GM11168 (cell line): ENCODE measurements at regions not wholly inside any gene's neighbourhood (a gene's known extent, or its start where the extent isn't known, plus 50 kb on each side); places are given as distances from the start of the nearest gene placed in this dataset.

ENCODE experiments used
- in situ Hi-C: fragments of 300-500 bp; cut with MboI; formaldehyde crosslinking; loops from one replicate; pipeline ENCODE4 v1.12.0; 2022; ENCODE audit warnings: low sequenced_read_pairs; ENCODE audit not compliant: unreplicated experiment

- in situ Hi-C loops, result no loop called here
Observed at GRCh38 chr3:98978068-98978811, 76.7 kb upstream of the DCBLD2 start.

- in situ Hi-C loops, result no loop called here
Observed at GRCh38 chr3:98977520-98977919, 76.0 kb upstream of the DCBLD2 start.

DNA sequence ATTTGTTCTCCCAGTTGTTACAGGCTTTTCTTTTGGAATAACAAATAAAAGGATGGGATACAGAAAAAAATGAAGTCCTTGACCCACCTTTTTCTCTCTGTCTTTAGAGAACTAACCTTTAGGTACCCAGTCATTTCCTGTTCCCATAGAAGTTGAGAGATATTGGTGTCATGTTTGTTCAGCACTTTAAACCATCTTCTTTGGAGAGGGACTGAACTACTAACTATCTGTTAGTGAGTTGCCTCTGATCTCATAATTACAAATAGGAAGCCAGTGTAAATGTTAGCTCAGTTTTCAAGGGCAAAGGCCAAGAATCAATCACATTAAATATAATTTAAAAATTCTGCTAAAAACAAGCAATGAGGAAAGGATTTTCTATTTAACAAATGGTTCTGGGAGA lies 72.9 kb upstream of the DCBLD2 start:
- in situ Hi-C loops, result no loop called here

DNA sequence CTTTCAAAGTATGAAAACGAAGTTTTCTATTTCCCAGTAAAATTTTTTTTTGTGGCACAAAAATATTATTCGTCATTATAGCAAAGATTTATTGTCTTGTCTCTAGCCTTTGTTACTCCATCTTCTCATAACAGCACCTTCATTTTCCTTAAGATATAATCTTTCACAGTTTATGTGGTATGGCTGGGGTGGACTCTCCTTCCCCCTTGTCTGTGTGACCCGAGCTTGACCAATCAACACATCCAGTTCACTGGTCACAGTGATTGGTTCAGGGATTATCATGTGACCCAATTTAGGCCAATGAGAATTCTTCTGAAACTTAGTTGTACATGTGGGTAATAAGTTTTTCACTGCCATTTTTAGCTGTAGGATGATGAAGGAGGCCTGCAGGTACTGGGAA lies 71.2 kb upstream of the DCBLD2 start:
- in situ Hi-C loops, result no loop called here

GRCh38 chr3:98972155-98972554 lies 70.7 kb upstream of the DCBLD2 start:
- in situ Hi-C loops, result no loop called here

DNA sequence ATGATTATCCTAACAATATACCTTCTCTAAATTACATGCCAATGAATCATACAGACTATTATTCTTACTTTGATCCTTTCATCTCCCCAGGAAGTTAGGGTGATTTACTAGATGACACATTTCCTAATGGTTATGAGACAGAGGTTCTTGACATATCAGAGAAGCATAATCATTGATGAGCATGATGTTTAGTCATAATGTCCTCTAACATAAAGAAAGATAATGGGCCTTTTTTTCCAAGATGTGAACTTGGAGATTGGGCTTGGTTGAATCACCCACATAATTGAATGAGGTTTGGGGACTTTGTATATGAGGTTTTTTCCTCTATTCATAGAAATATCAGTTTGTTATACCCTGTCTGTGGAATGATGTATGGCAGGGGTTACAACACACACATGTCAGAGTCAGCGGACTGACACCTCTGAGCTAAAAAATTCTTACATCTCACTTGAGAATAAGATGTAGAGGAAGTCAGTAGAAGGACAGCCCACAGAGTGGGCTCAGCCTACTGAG lies 69.7 kb upstream of the DCBLD2 start:
- in situ Hi-C loops, result no loop called here

DNA sequence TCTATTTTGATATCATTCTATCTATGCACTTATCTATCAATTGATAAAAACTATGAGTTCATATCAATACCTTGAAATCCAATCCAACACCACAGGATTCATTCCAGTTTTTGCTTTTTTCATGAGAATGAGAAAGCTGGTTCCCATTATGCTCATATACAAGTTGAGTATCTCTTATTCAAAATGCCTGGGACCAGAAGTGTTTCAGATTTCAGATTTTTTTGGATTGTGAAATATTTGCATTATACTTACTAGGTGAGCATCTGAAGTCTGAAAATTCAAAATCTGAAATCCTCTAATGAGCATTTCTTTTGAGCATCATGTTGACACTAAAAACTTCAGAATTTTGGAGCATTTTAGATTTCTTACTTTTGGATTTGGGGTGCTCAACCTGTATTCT lies 67.8 kb upstream of the DCBLD2 start:
- in situ Hi-C loops, result no loop called here

DNA sequence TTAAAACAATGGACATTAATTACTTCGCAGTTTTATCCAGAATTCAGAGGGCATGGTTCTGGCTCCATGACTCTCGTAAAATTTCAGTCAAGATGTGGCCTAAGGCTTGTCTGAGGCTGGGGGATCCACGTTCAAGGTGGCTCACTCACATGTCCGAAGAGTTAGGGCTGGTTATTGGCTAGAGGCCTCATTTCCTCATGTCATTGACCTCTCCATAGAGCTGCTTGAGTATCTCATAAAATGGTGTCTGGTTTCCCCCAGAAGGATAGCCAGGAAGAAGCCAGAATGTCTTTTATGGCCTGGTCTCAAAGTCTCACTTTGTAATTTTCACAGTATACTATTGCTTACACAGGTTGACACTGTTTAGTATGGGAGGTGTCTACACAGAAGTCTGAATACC lies 67.3 kb upstream of the DCBLD2 start:
- in situ Hi-C loops, result no loop called here

GRCh38 chr3:98968347-98968746 lies 66.9 kb upstream of the DCBLD2 start:
- in situ Hi-C loops, result no loop called here

- in situ Hi-C loops, result no loop called here
Observed at GRCh38 chr3:98967758-98968157, 66.3 kb upstream of the DCBLD2 start.

- in situ Hi-C loops, result no loop called here
Observed at GRCh38 chr3:98966862-98967546, 65.5 kb upstream of the DCBLD2 start.

- in situ Hi-C loops, result no loop called here
Observed at GRCh38 chr3:98966434-98966833, 64.9 kb upstream of the DCBLD2 start.

GRCh38 chr3:98964784-98965183 lies 63.3 kb upstream of the DCBLD2 start:
- in situ Hi-C loops, result no loop called here

- in situ Hi-C loops, result no loop called here
Observed at GRCh38 chr3:98963546-98963945, 62.1 kb upstream of the DCBLD2 start.

DNA sequence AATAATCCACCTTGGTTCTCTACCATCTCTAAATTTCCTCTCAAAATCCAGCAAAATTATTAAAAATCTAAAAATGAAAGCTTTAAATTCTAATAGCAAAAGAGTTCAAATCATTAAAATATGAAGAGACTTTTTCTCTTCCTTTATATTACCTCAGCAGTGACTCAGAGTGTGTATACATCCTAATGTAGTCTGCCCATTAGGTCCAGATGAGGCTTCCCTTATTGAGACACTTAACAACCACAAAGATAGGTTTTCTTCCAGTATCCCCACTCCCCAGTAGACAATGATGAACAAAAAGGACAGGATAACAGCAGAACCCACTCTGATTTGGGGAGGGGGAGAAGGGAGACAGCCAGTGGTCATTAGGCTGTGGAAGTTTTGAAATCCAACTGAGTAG lies 61.5 kb upstream of the DCBLD2 start:
- in situ Hi-C loops, result no loop called here

DNA sequence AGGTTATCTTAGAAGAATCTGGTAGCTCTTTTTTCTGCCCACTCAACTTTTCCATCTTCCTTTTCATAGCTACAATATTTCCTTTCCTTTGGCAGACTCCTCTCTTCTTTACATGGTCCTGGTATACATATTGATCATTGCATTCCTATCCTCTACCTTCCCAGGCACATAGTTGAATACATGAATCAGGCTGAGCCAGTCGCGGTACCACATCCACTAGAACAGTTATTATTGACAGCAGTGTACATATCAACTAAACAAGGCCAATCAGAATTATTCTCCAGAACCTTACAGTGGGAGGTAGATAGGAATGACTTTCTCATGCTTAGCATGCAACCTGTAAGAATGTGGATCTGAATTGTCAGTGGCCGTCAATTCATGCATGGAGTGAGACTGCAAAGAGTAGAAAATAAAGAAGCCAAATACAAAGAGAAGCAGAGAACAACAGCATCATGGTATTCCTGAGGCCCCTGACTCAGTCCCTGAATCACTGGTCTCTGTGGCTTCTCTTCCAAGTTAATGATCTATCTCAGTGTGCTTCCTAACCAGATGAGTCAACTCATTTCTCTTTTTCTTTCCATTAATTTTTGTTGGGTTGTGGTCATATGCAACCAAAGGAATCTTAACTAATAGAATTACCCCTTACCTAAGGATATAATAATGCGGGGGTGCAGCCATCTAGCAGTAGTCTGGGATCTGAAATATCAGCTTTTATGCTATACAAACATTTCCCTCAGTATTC lies 60.9 kb upstream of the DCBLD2 start:
- in situ Hi-C loops, result no loop called here

DNA sequence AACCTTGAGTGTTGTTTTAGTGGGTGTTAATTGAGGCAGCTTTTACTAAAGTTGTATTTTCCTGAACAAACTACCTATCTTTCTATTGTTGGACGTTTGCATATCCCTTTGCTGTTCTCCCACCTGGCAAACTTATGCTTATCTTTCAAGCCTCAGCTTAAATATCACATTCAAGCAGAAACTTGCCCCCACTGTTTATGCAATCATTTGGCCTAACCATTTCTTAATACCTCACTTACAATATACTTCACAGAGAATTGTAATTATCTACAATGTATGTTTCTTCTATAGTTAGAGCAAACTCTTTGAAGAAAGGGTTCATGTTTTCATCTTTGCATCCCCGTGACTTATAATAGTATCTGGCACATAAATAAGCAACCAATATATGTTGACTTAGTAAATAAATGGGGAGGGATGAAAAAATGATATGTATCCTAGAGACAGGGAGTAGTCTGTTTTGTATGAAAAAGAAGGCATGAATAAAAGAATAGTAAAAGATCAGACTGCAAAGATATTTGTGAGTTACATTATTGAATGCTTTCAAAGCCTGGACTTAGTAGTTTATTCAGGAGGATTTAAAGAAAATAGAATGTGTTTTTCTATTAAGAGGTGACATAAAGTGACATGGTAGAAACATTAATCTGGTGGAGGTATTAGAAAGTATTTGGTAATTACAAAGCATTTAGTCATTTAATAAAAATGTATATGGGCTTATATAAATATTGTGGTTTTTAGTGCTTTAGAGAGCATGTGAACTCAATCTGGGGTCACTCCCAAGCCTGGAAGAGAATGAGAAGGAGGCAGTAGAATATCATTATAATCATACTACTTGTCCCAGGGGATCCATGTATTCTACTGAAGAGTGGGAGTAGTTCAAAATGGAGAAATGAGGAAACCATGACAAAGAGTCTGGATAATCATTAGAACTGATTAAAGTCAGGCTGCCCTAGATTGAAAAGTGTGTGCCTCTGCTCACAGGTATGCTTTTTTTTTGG lies 60.0 kb upstream of the DCBLD2 start:
- in situ Hi-C loops, result no loop called here

DNA sequence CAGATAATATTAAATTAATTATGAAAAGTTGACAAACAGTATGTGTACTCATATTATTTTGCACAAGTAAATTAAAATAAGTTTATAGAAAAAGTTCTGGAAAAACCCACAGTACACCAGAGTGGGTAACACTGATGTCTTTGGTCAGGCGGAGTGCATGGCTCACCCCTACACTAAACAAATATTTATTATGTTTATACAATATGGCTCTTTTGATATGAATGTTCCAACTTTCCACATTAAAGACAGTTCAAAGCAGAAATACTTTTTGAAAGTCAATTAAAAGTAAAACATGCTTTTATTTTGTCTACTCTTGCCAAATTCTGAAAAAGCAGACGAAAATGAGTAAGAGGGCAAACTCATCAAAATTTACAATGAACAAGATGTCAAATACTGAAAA lies 56.2 kb upstream of the DCBLD2 start:
- in situ Hi-C loops, result no loop called here

DNA sequence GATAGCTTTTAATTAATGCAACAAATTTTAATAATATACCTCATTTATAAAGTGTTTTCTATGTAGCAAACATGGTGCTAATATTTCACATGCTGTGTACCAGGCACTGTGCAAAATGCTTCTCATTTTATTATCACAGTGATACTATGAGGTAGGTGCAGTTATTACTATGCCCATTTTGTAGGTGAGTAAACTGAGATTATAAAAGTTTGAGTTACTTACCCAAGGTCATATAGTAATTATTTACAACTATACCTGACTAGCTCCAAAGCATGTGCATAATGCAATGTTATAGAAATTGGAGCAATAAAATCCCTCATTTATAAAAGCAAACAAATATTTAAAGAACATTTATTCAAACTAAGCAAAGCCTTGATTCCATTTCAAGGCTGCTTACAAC lies 54.5 kb upstream of the DCBLD2 start:
- in situ Hi-C loops, result no loop called here
